ENCODE measurements at regions not wholly inside any gene's neighbourhood (a gene's known extent, or its start where the extent isn't known, plus 50 kb on each side); places are given as distances from the start of the nearest gene placed in this dataset.

- TF ChIP-seq POLR2A (IDR thresholded peaks at IDR 0.05) (no peak), CTCF (IDR thresholded peaks at IDR 0.05) (no peak)
- Histone ChIP-seq H3K4me1 (no peaks in the 10 kb centered on the region), H3K27me3 (no peaks in the 10 kb centered on the region), H3K4me3 (no peak overlapping the region), H3K27ac (no peak overlapping the region), H3K9me3 (no peaks in the 10 kb centered on the region), H3K36me3 (no peaks in the 10 kb centered on the region)
- no peak for DNase-seq
These were observed 321.4 kb downstream of the FAT3 start for GRCh38 chr11:92545906-92546471.

GRCh38 chr11:92546603-92547002 lies 322.0 kb downstream of the FAT3 start:
- no peaks in the 10 kb centered on the region for H3K4me1 ChIP-seq
- no peaks in the 10 kb centered on the region for H3K36me3 ChIP-seq
- no peak overlapping the region for H3K27ac ChIP-seq
- no peak overlapping the region for H3K4me3 ChIP-seq
- TF ChIP-seq POLR2A (IDR thresholded peaks at IDR 0.05) (no peak), CTCF (IDR thresholded peaks at IDR 0.05) (no peak)
- DNase-seq, result no peak
- H3K27me3 ChIP-seq, result no peaks in the 10 kb centered on the region
- no peaks in the 10 kb centered on the region for H3K9me3 ChIP-seq

GRCh38 chr11:92550411-92550810 lies 325.8 kb downstream of the FAT3 start:
- Histone ChIP-seq H3K4me1 (no peaks in the 10 kb centered on the region), H3K27me3 (no peaks in the 10 kb centered on the region), H3K9me3 (no peaks in the 10 kb centered on the region), H3K27ac (no peak overlapping the region), H3K36me3 (no peaks in the 10 kb centered on the region), H3K4me3 (no peak overlapping the region)
- TF ChIP-seq POLR2A (IDR thresholded peaks at IDR 0.05), result no peak
- no peak for TF ChIP-seq CTCF (IDR thresholded peaks at IDR 0.05)
- no peak for DNase-seq

GRCh38 chr11:92550871-92551270 lies 326.3 kb downstream of the FAT3 start:
- no peak overlapping the region for H3K4me3 ChIP-seq
- H3K27ac ChIP-seq, result no peak overlapping the region
- DNase-seq, result no peak
- H3K4me1 ChIP-seq, result no peaks in the 10 kb centered on the region
- no peak for TF ChIP-seq CTCF (IDR thresholded peaks at IDR 0.05)
- no peak for TF ChIP-seq POLR2A (IDR thresholded peaks at IDR 0.05)
- no peaks in the 10 kb centered on the region for H3K9me3 ChIP-seq
- no peaks in the 10 kb centered on the region for H3K27me3 ChIP-seq
- H3K36me3 ChIP-seq, result no peaks in the 10 kb centered on the region

GRCh38 chr11:92552942-92553341 lies 328.3 kb downstream of the FAT3 start:
- DNase-seq, result no peak
- no peaks in the 10 kb centered on the region for H3K27me3 ChIP-seq

More at GRCh38 chr11:92552942-92553341, 328.3 kb downstream of the FAT3 start:
- TF ChIP-seq POLR2A (IDR thresholded peaks at IDR 0.05) (no peak), CTCF (IDR thresholded peaks at IDR 0.05) (no peak)
- H3K27ac ChIP-seq, result no peak overlapping the region
- no peaks in the 10 kb centered on the region for H3K36me3 ChIP-seq
- no peaks in the 10 kb centered on the region for H3K9me3 ChIP-seq
- no peak overlapping the region for H3K4me3 ChIP-seq
- H3K4me1 ChIP-seq, result no peaks in the 10 kb centered on the region

All from Peyer's patch (tissue), 4 donors.